H54 (cell line): ENCODE measurements at regions not wholly inside any gene's neighbourhood (a gene's known extent, or its start where the extent isn't known, plus 50 kb on each side); places are given as distances from the start of the nearest gene placed in this dataset.

Experiments
- DNase-seq: peaks from one replicate; pipeline ENCODE4 v3.0.0; 2011; ENCODE audit warnings: low spot score, mixed read lengths; ENCODE audit not compliant: insufficient read length
- FAIRE-seq: peaks from 3 replicates; lab custom pipeline; 2011; peaks lifted over from hg19 to GRCh38; lab: Jason Lieb, UNC
- POLR2A ChIP-seq: IDR thresholded peaks from 2 replicates; pipeline ENCODE4 v1.6.1; 2011; ENCODE audit warnings: low read depth, mild to moderate bottlenecking, low read length

- no peak for DNase-seq
- no peak for TF ChIP-seq POLR2A
- FAIRE-seq: no peak
Measured at GRCh38 chr2:16321256-16321655, 344.4 kb downstream of the CYRIA start.

- FAIRE-seq: no peak
Measured at GRCh38 chr2:16320716-16321115, 344.9 kb downstream of the CYRIA start.

GRCh38 chr2:16319551-16320121 is 346.0 kb downstream of the CYRIA start:
- FAIRE-seq: no peak
- no peak for DNase-seq
- no peak for TF ChIP-seq POLR2A

More at GRCh38 chr2:16320716-16321115, 344.9 kb downstream of the CYRIA start:
- DNase-seq: no peak
- TF ChIP-seq POLR2A: no peak

GRCh38 chr2:16318474-16319195 is 347.0 kb downstream of the CYRIA start:
- DNase-seq (no peak), FAIRE-seq (no peak)
- TF ChIP-seq POLR2A: no peak

GRCh38 chr2:16318051-16318450 is 347.6 kb downstream of the CYRIA start:
- FAIRE-seq (no peak), DNase-seq (no peak)
- TF ChIP-seq POLR2A: no peak

- no peak for DNase-seq
- TF ChIP-seq POLR2A: no peak
Measured at GRCh38 chr2:16317211-16317830, 348.3 kb downstream of the CYRIA start.

GRCh38 chr2:16316456-16317210 is 349.0 kb downstream of the CYRIA start:
- no peak for DNase-seq
- no peak for FAIRE-seq
- no peak for TF ChIP-seq POLR2A

More at GRCh38 chr2:16317211-16317830, 348.3 kb downstream of the CYRIA start:
- no peak for FAIRE-seq

GRCh38 chr2:16315908-16316307 is 349.7 kb downstream of the CYRIA start:
- no peak for DNase-seq
- no peak for FAIRE-seq
- no peak for TF ChIP-seq POLR2A

GRCh38 chr2:16315458-16315835 is 350.2 kb downstream of the CYRIA start:
- FAIRE-seq: no peak
- no peak for DNase-seq
- no peak for TF ChIP-seq POLR2A

- FAIRE-seq: no peak
- TF ChIP-seq POLR2A: no peak
- no peak for DNase-seq
Measured at GRCh38 chr2:16314691-16315457, 350.8 kb downstream of the CYRIA start.

- DNase-seq: no peak
- FAIRE-seq: no peak
- no peak for TF ChIP-seq POLR2A
Measured at GRCh38 chr2:16314001-16314400, 351.6 kb downstream of the CYRIA start.

GRCh38 chr2:16313235-16313975 is 352.2 kb downstream of the CYRIA start:
- no peak for FAIRE-seq
- TF ChIP-seq POLR2A: no peak
- DNase-seq: no peak

- FAIRE-seq: no peak
Measured at GRCh38 chr2:16312771-16313170, 352.9 kb downstream of the CYRIA start.

More at GRCh38 chr2:16312771-16313170, 352.9 kb downstream of the CYRIA start:
- DNase-seq: no peak
- no peak for TF ChIP-seq POLR2A
